Lower leg skin (tissue), 3 donors: ENCODE measurements at regions not wholly inside any gene's neighbourhood (a gene's known extent, or its start where the extent isn't known, plus 50 kb on each side); places are given as distances from the start of the nearest gene placed in this dataset.

Source experiments
- POLR2A ChIP-seq, 2 donors: fragments of 450-650 bp; IDR thresholded peaks; one replicate each; pipeline ENCODE4 v1.6.1; 2016 to 2017; ENCODE audit warnings: antibody characterized with exemption in 2 of 2, mild to moderate bottlenecking in 1 of 2, moderate library complexity in 1 of 2
- TF ChIP-seq, protein P1 (sequence below), 3 donors: fragments of 450-650 bp; IDR thresholded peaks; one replicate each; pipeline ENCODE4 v1.5.1; 2016; ENCODE audit warnings: antibody characterized with exemption in 3 of 3, mild to moderate bottlenecking in 3 of 3, moderate library complexity in 2 of 3

DNA sequence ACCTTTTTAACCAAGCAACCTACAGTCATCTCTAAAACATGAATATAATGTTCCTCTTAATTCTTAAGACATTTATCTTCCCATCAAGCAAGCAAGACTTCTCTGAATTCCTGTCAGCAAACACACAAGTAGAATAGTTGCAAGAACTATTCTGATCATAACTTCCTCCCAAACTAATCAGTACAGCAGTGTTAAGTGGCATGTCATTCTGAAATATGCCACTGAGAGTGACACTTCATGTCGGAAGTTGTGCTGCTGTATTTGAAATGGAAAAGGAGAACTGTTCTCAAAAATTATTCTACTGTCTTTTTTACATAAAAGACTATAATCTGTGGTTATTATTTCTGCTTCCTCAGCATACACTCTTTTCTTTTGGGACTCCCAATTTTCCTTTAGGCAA lies 546.6 kb downstream of the PCDH18 start:
- TF ChIP-seq POLR2A (IDR thresholded peaks at IDR 0.05) = no peak
- TF ChIP-seq, protein P1, sequence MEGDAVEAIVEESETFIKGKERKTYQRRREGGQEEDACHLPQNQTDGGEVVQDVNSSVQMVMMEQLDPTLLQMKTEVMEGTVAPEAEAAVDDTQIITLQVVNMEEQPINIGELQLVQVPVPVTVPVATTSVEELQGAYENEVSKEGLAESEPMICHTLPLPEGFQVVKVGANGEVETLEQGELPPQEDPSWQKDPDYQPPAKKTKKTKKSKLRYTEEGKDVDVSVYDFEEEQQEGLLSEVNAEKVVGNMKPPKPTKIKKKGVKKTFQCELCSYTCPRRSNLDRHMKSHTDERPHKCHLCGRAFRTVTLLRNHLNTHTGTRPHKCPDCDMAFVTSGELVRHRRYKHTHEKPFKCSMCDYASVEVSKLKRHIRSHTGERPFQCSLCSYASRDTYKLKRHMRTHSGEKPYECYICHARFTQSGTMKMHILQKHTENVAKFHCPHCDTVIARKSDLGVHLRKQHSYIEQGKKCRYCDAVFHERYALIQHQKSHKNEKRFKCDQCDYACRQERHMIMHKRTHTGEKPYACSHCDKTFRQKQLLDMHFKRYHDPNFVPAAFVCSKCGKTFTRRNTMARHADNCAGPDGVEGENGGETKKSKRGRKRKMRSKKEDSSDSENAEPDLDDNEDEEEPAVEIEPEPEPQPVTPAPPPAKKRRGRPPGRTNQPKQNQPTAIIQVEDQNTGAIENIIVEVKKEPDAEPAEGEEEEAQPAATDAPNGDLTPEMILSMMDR (IDR thresholded peaks at IDR 0.05) = no peak
